ENCODE measurements at regions not wholly inside any gene's neighbourhood (a gene's known extent, or its start where the extent isn't known, plus 50 kb on each side); places are given as distances from the start of the nearest gene placed in this dataset.
A peak's percentile ranks its signal among the peaks of the same experiment; 100 is the strongest.
"Not testable (repeated sequence)": the region's sequence is repeated elsewhere in the genome, so short reads cannot be mapped to it uniquely, and the experiment has no call there.

GRCh38 chr3:153392363-153392762 is 230.3 kb downstream of the RAP2B start:
- no peak for TF ChIP-seq CTCF (conservative IDR thresholded peaks at IDR 0.05; ENCODE audit: low read depth, low read length)
- DNase-seq (ENCODE audit: low read depth), result no peak
- H3K4me3 ChIP-seq (ENCODE audit: low read depth, low read length), result no peak overlapping the region

GRCh38 chr3:153394017-153394416 is 232.0 kb downstream of the RAP2B start:
- no peak for DNase-seq (ENCODE audit: low read depth)
- H3K4me3 ChIP-seq (ENCODE audit: low read depth, low read length), result no peak overlapping the region
- TF ChIP-seq CTCF (conservative IDR thresholded peaks at IDR 0.05; ENCODE audit: low read depth, low read length), result no peak

GRCh38 chr3:153396581-153396980 is 234.6 kb downstream of the RAP2B start:
- TF ChIP-seq CTCF (conservative IDR thresholded peaks at IDR 0.05; ENCODE audit: low read depth, low read length), result no peak
- DNase-seq (ENCODE audit: low read depth), result peak; percentile 41
- H3K4me3 ChIP-seq (ENCODE audit: low read depth, low read length), result no peak overlapping the region

- no peak for TF ChIP-seq CTCF (conservative IDR thresholded peaks at IDR 0.05; ENCODE audit: low read depth, low read length)
- no peak overlapping the region for H3K4me3 ChIP-seq (ENCODE audit: low read depth, low read length)
- no peak for DNase-seq (ENCODE audit: low read depth)
These were observed 235.8 kb downstream of the RAP2B start for GRCh38 chr3:153397794-153398193.

GRCh38 chr3:153399636-153400035 is 237.6 kb downstream of the RAP2B start:
- TF ChIP-seq CTCF (conservative IDR thresholded peaks at IDR 0.05; ENCODE audit: low read depth, low read length), result no peak
- DNase-seq (ENCODE audit: low read depth), result no peak
- no peak overlapping the region for H3K4me3 ChIP-seq (ENCODE audit: low read depth, low read length)

- no peak for TF ChIP-seq CTCF (conservative IDR thresholded peaks at IDR 0.05; ENCODE audit: low read depth, low read length)
- DNase-seq (ENCODE audit: low read depth), result no peak
- H3K4me3 ChIP-seq (ENCODE audit: low read depth, low read length), result no peak overlapping the region
These were observed 238.6 kb downstream of the RAP2B start for GRCh38 chr3:153400641-153401040.

- no peak for TF ChIP-seq CTCF (conservative IDR thresholded peaks at IDR 0.05; ENCODE audit: low read depth, low read length)
- no peak overlapping the region for H3K4me3 ChIP-seq (ENCODE audit: low read depth, low read length)
- no peak for DNase-seq (ENCODE audit: low read depth)
These were observed 242.1 kb downstream of the RAP2B start for GRCh38 chr3:153404157-153404556.

- not testable (repeated sequence) for H3K4me3 ChIP-seq (ENCODE audit: low read depth, low read length); DNase-seq (ENCODE audit: low read depth)
These were observed 243.3 kb downstream of the RAP2B start for GRCh38 chr3:153405320-153405719.

Measured in choroid plexus epithelial cell (primary cell).